AG04450 (cell line): ENCODE measurements at regions not wholly inside any gene's neighbourhood (a gene's known extent, or its start where the extent isn't known, plus 50 kb on each side); places are given as distances from the start of the nearest gene placed in this dataset.

Experiments
- CTCF ChIA-PET: fragments of 300-600, 350-600 bp; formaldehyde crosslinking; extraction: SDS; loops from one replicate; lab custom pipeline; 2022; ENCODE audit warnings: antibody characterized with exemption, inconsistent platforms; lab: Charles Lee
- POLR2A ChIA-PET: fragments of 350-600 bp; formaldehyde crosslinking; extraction: SDS; loops from one replicate; lab custom pipeline; 2021; ENCODE audit warnings: antibody characterized with exemption, inconsistent platforms; lab: Yijun Ruan, JAX
- DNase-seq: peaks from one replicate; pipeline ENCODE4 v3.0.0-alpha.2; 2011; ENCODE audit warnings: low read depth, low spot score
- H3K27ac ChIP-seq: one replicate; pipeline ENCODE4 v1.5.1; 2012; ENCODE audit warnings: low read depth, low read length, control low read depth
- H3K27me3 ChIP-seq: one replicate; pipeline ENCODE4 v1.6.0; 2012; ENCODE audit warnings: low read length; ENCODE audit not compliant: control insufficient read depth, insufficient read depth
- H3K4me3 ChIP-seq: 2 replicates; pipeline ENCODE4 v1.5.1; 2011; ENCODE audit warnings: mild to moderate bottlenecking, low read depth, low read length, control low read depth
- H3K9me3 ChIP-seq: 2 replicates; pipeline ENCODE4 v1.5.1; 2012; ENCODE audit warnings: low read length; ENCODE audit not compliant: control insufficient read depth, insufficient read depth
- TF ChIP-seq, protein P1 (sequence below): IDR thresholded peaks from 2 replicates; pipeline ENCODE4 v1.5.1; 2011; ENCODE audit warnings: low read depth, low read length, control low read depth, inconsistent platforms

GRCh38 chr18:10061566-10062140 is 147.8 kb downstream of the VAPA start:
- Histone ChIP-seq H3K27me3 (no peaks in the 10 kb centered on the region), H3K9me3 (no peaks in the 10 kb centered on the region; the same call in 1 of the 2 replicates), H3K4me3 (no peak overlapping the region), H3K27ac (no peak overlapping the region)
- no peak for DNase-seq
- ChIA-PET POLR2A (no interaction called here), CTCF (no interaction called here)
- TF ChIP-seq, protein P1, sequence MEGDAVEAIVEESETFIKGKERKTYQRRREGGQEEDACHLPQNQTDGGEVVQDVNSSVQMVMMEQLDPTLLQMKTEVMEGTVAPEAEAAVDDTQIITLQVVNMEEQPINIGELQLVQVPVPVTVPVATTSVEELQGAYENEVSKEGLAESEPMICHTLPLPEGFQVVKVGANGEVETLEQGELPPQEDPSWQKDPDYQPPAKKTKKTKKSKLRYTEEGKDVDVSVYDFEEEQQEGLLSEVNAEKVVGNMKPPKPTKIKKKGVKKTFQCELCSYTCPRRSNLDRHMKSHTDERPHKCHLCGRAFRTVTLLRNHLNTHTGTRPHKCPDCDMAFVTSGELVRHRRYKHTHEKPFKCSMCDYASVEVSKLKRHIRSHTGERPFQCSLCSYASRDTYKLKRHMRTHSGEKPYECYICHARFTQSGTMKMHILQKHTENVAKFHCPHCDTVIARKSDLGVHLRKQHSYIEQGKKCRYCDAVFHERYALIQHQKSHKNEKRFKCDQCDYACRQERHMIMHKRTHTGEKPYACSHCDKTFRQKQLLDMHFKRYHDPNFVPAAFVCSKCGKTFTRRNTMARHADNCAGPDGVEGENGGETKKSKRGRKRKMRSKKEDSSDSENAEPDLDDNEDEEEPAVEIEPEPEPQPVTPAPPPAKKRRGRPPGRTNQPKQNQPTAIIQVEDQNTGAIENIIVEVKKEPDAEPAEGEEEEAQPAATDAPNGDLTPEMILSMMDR: no peak

- TF ChIP-seq, protein P1: no peak
- ChIA-PET POLR2A (no interaction called here), CTCF (no interaction called here)
- Histone ChIP-seq H3K27ac (no peak overlapping the region), H3K27me3 (peaks cover 2% of the 10 kb centered on the region), H3K9me3 (no peaks in the 10 kb centered on the region), H3K4me3 (no peak overlapping the region)
- DNase-seq: no peak
Observed at GRCh38 chr18:10062302-10063300, 148.8 kb downstream of the VAPA start.

DNA sequence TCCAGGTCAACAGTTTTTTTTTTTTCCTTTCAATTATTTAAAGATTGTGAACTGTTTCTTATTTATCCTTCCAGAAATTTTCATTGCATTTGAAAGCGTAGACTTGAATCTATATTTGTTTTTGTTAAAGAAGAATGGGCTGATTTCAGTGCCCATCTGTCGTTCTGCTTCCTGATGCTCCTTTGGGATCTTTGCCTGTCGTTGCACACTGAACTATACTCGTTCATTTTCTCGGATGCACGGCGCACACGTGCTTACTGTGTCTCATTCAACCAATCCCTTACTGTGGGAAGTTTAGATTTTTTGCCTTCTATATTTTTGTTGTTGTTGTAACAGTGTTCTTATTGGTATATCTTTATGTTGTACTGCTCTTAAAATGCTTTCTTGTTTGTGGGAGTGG is 149.7 kb downstream of the VAPA start:
- Histone ChIP-seq H3K27me3 (peaks cover 2% of the 10 kb centered on the region), H3K27ac (no peak overlapping the region), H3K4me3 (no peak overlapping the region), H3K9me3 (no peaks in the 10 kb centered on the region)
- ChIA-PET CTCF (no interaction called here), POLR2A (no interaction called here)
- TF ChIP-seq, protein P1: no peak
- DNase-seq: no peak

DNA sequence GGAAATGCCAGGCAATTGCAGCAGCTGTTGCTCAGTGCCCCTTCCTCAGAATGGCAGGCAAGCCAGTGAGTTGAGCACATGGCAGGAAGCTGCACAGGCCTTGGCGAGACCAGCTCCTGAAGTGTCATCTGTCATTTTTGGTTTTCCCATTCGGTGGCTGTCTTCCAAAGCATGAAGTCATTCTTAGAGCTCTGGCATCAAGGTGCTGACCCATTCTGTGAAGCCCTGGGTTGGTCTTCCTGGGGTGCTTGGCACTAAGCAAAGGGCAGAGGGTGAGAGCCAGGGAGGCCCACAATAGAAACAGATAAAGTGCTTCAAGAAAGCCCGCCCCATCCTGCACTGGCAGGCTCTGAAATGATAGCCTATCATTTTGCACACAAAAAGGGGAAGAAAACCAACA is 150.5 kb downstream of the VAPA start:
- POLR2A ChIA-PET: no interaction called here
- Histone ChIP-seq H3K27ac (no peak overlapping the region), H3K27me3 (peaks cover 2% of the 10 kb centered on the region), H3K9me3 (no peaks in the 10 kb centered on the region), H3K4me3 (no peak overlapping the region)
- CTCF ChIA-PET: no interaction called here
- TF ChIP-seq, protein P1: no peak
- no peak for DNase-seq

DNA sequence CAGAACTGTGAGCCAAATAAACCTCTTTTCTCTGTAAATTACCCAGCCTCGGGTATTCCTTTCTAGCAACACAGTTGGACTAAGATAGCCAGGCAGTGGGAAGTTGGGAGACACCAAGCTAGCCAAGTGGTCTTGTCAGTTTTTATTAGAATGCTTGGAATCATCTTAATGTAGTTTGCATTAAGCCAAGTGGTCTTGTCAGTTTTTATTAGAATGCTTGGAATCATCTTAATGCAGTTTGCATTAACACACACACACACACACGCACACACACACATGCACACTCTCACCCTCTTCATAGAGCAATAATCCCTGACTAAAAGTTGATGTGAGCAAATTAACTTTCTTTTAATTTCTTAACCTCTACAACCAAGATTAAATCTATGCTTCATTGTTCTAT is 151.5 kb downstream of the VAPA start:
- POLR2A ChIA-PET: no interaction called here
- CTCF ChIA-PET: no interaction called here
- no peak for DNase-seq

More for the DNA sequence above, 151.5 kb downstream of the VAPA start:
- Histone ChIP-seq H3K4me3 (no peak overlapping the region), H3K27me3 (peaks cover 2% of the 10 kb centered on the region), H3K27ac (no peak overlapping the region), H3K9me3 (no peaks in the 10 kb centered on the region)
- TF ChIP-seq, protein P1: no peak
